ENCODE measurements at regions not wholly inside any gene's neighbourhood (a gene's known extent, or its start where the extent isn't known, plus 50 kb on each side); places are given as distances from the start of the nearest gene placed in this dataset.

DNA sequence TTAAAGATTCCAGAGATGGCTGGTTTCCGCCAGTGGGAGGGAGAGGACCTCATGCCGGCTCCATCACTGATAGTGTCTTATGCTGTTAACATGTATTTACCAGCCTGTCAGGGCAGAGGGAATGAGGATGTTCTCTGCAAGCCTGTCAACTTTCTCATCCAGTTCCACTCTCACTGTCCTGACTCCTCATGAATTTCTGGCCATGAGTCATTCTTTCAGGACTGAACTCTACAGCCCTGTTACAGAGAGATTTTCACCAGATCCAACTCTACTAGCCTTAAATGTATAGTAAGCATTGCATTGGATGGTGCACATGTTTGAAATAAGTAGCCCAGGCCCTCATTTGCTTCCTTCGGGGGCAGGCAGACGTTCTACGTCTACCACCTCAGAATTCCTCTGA, 387.7 kb downstream of the TMEM135 start:
- H3K27ac ChIP-seq = no peak overlapping the region
- CTCF ChIA-PET = no interaction called here
- TF ChIP-seq, protein P1, sequence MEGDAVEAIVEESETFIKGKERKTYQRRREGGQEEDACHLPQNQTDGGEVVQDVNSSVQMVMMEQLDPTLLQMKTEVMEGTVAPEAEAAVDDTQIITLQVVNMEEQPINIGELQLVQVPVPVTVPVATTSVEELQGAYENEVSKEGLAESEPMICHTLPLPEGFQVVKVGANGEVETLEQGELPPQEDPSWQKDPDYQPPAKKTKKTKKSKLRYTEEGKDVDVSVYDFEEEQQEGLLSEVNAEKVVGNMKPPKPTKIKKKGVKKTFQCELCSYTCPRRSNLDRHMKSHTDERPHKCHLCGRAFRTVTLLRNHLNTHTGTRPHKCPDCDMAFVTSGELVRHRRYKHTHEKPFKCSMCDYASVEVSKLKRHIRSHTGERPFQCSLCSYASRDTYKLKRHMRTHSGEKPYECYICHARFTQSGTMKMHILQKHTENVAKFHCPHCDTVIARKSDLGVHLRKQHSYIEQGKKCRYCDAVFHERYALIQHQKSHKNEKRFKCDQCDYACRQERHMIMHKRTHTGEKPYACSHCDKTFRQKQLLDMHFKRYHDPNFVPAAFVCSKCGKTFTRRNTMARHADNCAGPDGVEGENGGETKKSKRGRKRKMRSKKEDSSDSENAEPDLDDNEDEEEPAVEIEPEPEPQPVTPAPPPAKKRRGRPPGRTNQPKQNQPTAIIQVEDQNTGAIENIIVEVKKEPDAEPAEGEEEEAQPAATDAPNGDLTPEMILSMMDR (conservative IDR thresholded peaks at IDR 0.05; ENCODE audit: low read depth) = no peak
- POLR2A ChIA-PET (ENCODE audit: low non-redundant PET) = no interaction called here
- no peak for DNase-seq (ENCODE audit: low spot score)

DNA sequence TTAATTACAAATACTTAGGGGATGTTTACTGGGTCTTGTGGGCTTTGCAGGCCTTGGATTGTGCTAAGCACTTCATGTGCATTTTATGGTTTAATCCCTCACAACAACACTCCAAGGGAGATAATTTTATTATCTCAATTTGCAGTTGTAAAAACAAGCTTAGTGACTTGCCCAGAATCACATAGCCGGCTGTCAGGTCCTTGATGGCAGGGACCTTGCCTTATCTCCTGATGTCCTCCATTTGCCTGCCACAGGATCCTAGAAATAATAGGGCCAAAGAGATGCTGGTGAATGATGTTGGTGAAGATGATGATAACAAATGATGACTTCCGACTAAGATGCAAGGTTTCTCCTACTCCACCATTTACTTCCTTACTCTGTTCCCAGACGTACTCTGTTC, 385.4 kb downstream of the TMEM135 start:
- no peak for DNase-seq (ENCODE audit: low spot score)
- POLR2A ChIA-PET (ENCODE audit: low non-redundant PET) = no interaction called here
- CTCF ChIA-PET = interaction anchor here (0.9 kb wide), 1 partner anchor 70 kb away, joined by 3 read pairs; no protein-coding TSS in a partner anchor
- TF ChIP-seq, protein P1 (conservative IDR thresholded peaks at IDR 0.05; ENCODE audit: low read depth) = no peak
- no peak overlapping the region for H3K27ac ChIP-seq

DNA sequence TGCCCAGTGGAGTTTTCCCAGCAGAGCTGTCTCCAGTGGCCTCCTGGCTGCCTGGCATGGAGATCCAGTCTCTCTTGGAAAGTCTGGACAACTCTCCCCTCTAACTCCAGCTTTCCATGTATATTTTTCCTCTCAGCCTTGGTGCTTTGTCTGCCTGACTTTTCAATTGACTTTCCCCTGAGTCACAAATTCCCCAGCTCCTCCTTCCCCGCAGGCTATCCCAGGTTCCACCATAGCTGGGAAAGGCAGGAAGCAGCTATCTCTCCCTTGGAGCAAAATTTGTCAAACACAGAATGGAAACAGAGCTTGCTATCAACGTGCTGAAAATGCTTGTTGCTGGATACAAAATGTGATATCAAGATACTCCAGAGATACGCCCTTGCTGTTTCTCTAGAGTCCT, 384.8 kb downstream of the TMEM135 start:
- ChIA-PET POLR2A (ENCODE audit: low non-redundant PET) (no interaction called here), CTCF (interaction anchor here (0.9 kb wide), 1 partner anchor 69 kb away, joined by 3 read pairs; no protein-coding TSS in a partner anchor)
- peak; percentile 60 for DNase-seq (ENCODE audit: low spot score)
- TF ChIP-seq, protein P1 (conservative IDR thresholded peaks at IDR 0.05; ENCODE audit: low read depth) = no peak
- peak overlapping the region; percentile 73 for H3K27ac ChIP-seq

DNA sequence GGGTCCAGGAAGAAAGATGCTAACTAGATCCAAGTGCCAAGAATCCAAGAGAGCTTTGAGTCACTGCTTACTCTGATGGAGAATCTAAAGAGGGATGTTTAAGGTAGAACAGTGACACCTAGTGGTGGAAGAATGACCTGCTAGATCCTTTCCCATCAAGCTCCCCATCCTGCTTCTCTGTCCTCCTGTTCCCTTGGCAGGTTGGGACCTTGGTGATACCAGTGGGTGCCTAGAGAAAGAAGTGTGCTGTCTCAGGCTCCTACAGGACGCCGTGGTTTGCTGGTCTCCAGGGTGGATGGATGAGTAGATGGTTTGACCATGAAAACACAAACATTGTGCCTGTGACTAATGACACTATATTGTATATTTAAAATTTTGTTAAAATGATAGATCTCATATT, 383.7 kb downstream of the TMEM135 start:
- ChIA-PET POLR2A (ENCODE audit: low non-redundant PET) (no interaction called here), CTCF (interaction anchor here (0.6 to 1.5 kb wide), 12 partner anchors 9 to 814 kb away, joined by 3 to 12 read pairs (median 4); no protein-coding TSS in a partner anchor)
- H3K27ac ChIP-seq = no peak overlapping the region
- DNase-seq (ENCODE audit: low spot score) = peak; percentile 56
- TF ChIP-seq, protein P1 (conservative IDR thresholded peaks at IDR 0.05; ENCODE audit: low read depth) = peak; percentile 56

DNA sequence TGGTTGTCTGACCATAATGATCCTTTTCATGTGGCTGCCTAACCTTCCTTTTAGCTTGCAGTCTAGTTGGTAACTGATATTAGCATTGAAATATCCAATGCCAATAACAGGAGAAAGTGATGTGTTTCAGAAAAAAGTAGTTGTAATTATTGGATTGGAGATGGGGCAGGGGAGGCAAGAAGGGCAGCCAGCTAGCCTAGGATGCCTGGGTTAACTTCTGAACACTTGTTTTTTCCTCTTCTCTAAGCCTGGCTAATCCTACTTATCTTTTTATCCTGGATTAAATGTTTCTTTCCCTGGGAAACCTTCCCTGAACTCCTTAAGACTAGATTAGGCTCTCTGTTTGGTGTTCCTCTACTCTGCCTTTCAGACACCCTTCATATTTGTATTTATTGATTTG, 380.2 kb downstream of the TMEM135 start:
- no peak for DNase-seq (ENCODE audit: low spot score)
- POLR2A ChIA-PET (ENCODE audit: low non-redundant PET) = no interaction called here
- H3K27ac ChIP-seq = no peak overlapping the region
- CTCF ChIA-PET = interaction anchor here (0.5 to 1.1 kb wide), 4 partner anchors 12 to 423 kb away, joined by 3 to 4 read pairs (median 3); no protein-coding TSS in a partner anchor
- TF ChIP-seq, protein P1 (conservative IDR thresholded peaks at IDR 0.05; ENCODE audit: low read depth) = no peak

DNA sequence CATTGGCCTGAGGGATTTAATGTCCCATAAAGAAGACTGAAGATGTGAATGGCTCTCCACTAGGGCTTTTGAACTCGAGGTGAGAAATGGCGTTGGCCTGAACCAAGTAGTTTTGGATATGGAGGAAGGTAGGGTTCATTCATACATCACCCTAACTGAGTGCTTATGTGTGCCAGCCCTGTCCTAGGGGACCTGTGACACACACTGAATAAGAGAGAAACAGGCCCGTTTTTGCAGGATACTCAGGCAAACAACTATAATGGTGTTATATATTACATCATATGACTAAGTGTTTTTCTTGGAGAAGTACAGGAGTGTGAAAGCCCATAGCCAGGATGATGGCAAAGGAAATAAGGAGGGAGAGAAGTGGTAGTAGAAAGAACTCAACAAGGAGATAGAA, 368.1 kb downstream of the TMEM135 start:
- no peak overlapping the region for H3K27ac ChIP-seq
- POLR2A ChIA-PET (ENCODE audit: low non-redundant PET) = no interaction called here
- TF ChIP-seq, protein P1 (conservative IDR thresholded peaks at IDR 0.05; ENCODE audit: low read depth) = no peak
- DNase-seq (ENCODE audit: low spot score) = no peak
- CTCF ChIA-PET = no interaction called here

Measured in RWPE1 (cell line).